Body of pancreas (tissue), 4 donors: ENCODE measurements at regions not wholly inside any gene's neighbourhood (a gene's known extent, or its start where the extent isn't known, plus 50 kb on each side); places are given as distances from the start of the nearest gene placed in this dataset.

ENCODE experiments used
- POLR2A ChIP-seq, 3 donors: fragments of 450-650 bp; IDR thresholded peaks; one replicate each; pipeline ENCODE4 v1.6.1; 2016; ENCODE audit warnings: antibody characterized with exemption in 3 of 3, mild to moderate bottlenecking in 2 of 3
- TF ChIP-seq, protein P1 (sequence below), 7 experiments: fragments of 450-650 bp in 4 of 7; fragments of 200-600 bp in 3 of 7; sonication (generic) in 3 of 7; IDR thresholded peaks; one replicate each; pipeline ENCODE4 v1.5.1; 2016 to 2019; ENCODE audit warnings: antibody characterized with exemption in 7 of 7

DNA sequence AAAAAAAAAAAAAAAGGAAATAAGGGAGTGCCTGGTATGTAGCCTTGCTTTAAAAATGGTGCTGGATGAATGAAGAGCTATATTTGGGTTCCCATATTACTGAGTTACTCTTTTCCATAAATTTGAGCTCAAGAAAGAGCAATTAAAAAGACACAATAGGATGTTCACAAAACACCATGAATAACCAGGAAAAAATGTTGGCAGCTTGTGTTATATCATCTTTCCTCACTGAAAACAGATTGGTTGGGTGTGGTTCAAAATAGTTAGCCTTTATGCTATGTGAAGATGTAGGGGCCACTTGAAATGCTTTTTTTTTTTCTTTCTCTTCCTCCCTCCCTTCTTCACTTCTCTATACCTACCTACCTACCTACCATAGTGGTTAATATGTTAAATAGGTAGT is 256.9 kb downstream of the STK31 start:
- TF ChIP-seq, protein P1, sequence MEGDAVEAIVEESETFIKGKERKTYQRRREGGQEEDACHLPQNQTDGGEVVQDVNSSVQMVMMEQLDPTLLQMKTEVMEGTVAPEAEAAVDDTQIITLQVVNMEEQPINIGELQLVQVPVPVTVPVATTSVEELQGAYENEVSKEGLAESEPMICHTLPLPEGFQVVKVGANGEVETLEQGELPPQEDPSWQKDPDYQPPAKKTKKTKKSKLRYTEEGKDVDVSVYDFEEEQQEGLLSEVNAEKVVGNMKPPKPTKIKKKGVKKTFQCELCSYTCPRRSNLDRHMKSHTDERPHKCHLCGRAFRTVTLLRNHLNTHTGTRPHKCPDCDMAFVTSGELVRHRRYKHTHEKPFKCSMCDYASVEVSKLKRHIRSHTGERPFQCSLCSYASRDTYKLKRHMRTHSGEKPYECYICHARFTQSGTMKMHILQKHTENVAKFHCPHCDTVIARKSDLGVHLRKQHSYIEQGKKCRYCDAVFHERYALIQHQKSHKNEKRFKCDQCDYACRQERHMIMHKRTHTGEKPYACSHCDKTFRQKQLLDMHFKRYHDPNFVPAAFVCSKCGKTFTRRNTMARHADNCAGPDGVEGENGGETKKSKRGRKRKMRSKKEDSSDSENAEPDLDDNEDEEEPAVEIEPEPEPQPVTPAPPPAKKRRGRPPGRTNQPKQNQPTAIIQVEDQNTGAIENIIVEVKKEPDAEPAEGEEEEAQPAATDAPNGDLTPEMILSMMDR (IDR thresholded peaks at IDR 0.05), result no peak
- TF ChIP-seq POLR2A (IDR thresholded peaks at IDR 0.05), result no peak
